ENCODE measurements at regions not wholly inside any gene's neighbourhood (a gene's known extent, or its start where the extent isn't known, plus 50 kb on each side); places are given as distances from the start of the nearest gene placed in this dataset.

- intact Hi-C loops (cut with micrococcal nuclease) = no loop called here
- TF ChIP-seq, protein P1, sequence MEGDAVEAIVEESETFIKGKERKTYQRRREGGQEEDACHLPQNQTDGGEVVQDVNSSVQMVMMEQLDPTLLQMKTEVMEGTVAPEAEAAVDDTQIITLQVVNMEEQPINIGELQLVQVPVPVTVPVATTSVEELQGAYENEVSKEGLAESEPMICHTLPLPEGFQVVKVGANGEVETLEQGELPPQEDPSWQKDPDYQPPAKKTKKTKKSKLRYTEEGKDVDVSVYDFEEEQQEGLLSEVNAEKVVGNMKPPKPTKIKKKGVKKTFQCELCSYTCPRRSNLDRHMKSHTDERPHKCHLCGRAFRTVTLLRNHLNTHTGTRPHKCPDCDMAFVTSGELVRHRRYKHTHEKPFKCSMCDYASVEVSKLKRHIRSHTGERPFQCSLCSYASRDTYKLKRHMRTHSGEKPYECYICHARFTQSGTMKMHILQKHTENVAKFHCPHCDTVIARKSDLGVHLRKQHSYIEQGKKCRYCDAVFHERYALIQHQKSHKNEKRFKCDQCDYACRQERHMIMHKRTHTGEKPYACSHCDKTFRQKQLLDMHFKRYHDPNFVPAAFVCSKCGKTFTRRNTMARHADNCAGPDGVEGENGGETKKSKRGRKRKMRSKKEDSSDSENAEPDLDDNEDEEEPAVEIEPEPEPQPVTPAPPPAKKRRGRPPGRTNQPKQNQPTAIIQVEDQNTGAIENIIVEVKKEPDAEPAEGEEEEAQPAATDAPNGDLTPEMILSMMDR (IDR thresholded peaks at IDR 0.05) = no peak
- no peak for TF ChIP-seq EZH2 (IDR thresholded peaks at IDR 0.05; ENCODE audit: borderline replicate concordance, insufficient read depth, low read depth, low read length, poor library complexity, severe bottlenecking)
- Histone ChIP-seq H3K4me1 (ENCODE audit: control insufficient read depth in 2 of 2, insufficient read depth in 2 of 2, low read length in 2 of 2) (no peaks in the 10 kb centered on the region), H3K79me2 (ENCODE audit: control insufficient read depth, insufficient read depth, low read length) (no peaks in the 10 kb centered on the region), H3K4me3 (ENCODE audit: control extremely low read depth in 1 of 5, extremely low read depth in 1 of 5, insufficient read depth in 1 of 5, low read depth in 2 of 5, low read length in 4 of 5) (no peak overlapping the region), H3K4me2 (replicated peaks; ENCODE audit: low read depth, low read length, poor library complexity, severe bottlenecking) (no peak overlapping the region), H4K20me1 (ENCODE audit: control insufficient read depth, insufficient read depth, low read length, poor library complexity, severe bottlenecking) (no peaks in the 10 kb centered on the region), H3K36me3 (replicated peaks in 1 of 2; ENCODE audit: control extremely low read depth in 1 of 2, control insufficient read depth in 1 of 2, extremely low read depth in 1 of 2, insufficient read depth in 2 of 2, low read length in 1 of 2) (no peaks in the 10 kb centered on the region), H3K9ac (ENCODE audit: low read length) (no peak overlapping the region), H2AFZ (ENCODE audit: insufficient read depth, low read depth, low read length, poor library complexity, severe bottlenecking) (no peak overlapping the region), H3K27ac (ENCODE audit: low read length in 2 of 2) (no peak overlapping the region), H3K9me3 (ENCODE audit: control extremely low read depth in 1 of 3, control insufficient read depth in 2 of 3, insufficient read depth in 1 of 3, low read length in 2 of 3) (peaks cover 0 to 4% (median 0%) of the 10 kb centered on the region in 3 donors), H3K27me3 (replicated peaks in 1 of 4; ENCODE audit: control extremely low read depth in 1 of 4, control insufficient read depth in 3 of 4, insufficient read depth in 4 of 4, low read length in 3 of 4) (no peaks in the 10 kb centered on the region)
- H3K4me3 Mint-ChIP-seq = no peak overlapping the region
- ChIA-PET CTCF (no interaction called here), POLR2A (no interaction called here)
- no peaks in the 10 kb centered on the region for H3K4me1 Mint-ChIP-seq
- no peak overlapping the region for H3K27ac Mint-ChIP-seq
- DNase-seq (no peak), ATAC-seq (ENCODE audit: low read depth) (no peak)
- H3K9me3 Mint-ChIP-seq (ENCODE audit: insufficient read depth) = no peaks in the 10 kb centered on the region
- no peaks in the 10 kb centered on the region for H3K27me3 Mint-ChIP-seq
Observed at GRCh38 chr3:163766112-163766511, 1312.2 kb downstream of the SI start.

DNA sequence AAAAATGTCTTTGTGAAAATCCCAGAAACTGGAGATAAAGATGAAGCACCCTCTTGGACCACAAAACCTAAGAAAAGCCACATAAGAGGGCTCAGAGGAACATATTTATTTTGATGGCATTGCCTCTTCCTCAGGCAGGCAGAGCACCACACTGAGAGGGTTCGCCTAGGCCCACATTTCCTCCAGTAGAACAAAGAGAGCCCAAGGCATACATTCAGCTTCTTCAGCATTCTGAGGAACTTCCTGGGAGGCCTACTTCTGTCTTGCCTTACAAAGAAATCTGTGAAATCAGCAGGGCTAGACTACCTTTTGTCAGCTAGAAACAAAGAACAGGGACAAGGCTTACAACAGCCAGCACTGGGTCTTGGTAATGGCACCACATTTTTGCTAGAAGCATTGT is 1325.3 kb downstream of the SI start:
- Mint-ChIP-seq H3K27me3 (no peaks in the 10 kb centered on the region), H3K9me3 (ENCODE audit: insufficient read depth) (peaks cover 3% of the 10 kb centered on the region), H3K4me3 (no peak overlapping the region), H3K27ac (no peak overlapping the region), H3K4me1 (no peaks in the 10 kb centered on the region)
- no peaks in the 10 kb centered on the region for H4K20me1 ChIP-seq (ENCODE audit: control insufficient read depth, insufficient read depth, low read length, poor library complexity, severe bottlenecking)
- CTCF ChIA-PET = no interaction called here
- POLR2A ChIA-PET = no interaction called here
- no peak overlapping the region for H3K4me2 ChIP-seq (replicated peaks; ENCODE audit: low read depth, low read length, poor library complexity, severe bottlenecking)
- no peak overlapping the region for H3K27ac ChIP-seq (ENCODE audit: low read length in 2 of 2)
- H2AFZ ChIP-seq (ENCODE audit: insufficient read depth, low read depth, low read length, poor library complexity, severe bottlenecking) = no peak overlapping the region
- no peaks in the 10 kb centered on the region for H3K36me3 ChIP-seq (replicated peaks in 1 of 2; ENCODE audit: control extremely low read depth in 1 of 2, control insufficient read depth in 1 of 2, extremely low read depth in 1 of 2, insufficient read depth in 2 of 2, low read length in 1 of 2)
- no CpG with 5 or more reads among the region's 1 CpG for WGBS (ENCODE audit: insufficient coverage)
- H3K79me2 ChIP-seq (ENCODE audit: control insufficient read depth, insufficient read depth, low read length) = no peaks in the 10 kb centered on the region
- ATAC-seq (ENCODE audit: low read depth) = no peak
- no peak overlapping the region for H3K4me3 ChIP-seq (ENCODE audit: control extremely low read depth in 1 of 5, extremely low read depth in 1 of 5, insufficient read depth in 1 of 5, low read depth in 2 of 5, low read length in 4 of 5)
- intact Hi-C loops (cut with micrococcal nuclease) = no loop called here
- H3K4me1 ChIP-seq (ENCODE audit: control insufficient read depth in 2 of 2, insufficient read depth in 2 of 2, low read length in 2 of 2) = no peaks in the 10 kb centered on the region
- no peaks in the 10 kb centered on the region for H3K27me3 ChIP-seq (replicated peaks in 1 of 4; ENCODE audit: control extremely low read depth in 1 of 4, control insufficient read depth in 3 of 4, insufficient read depth in 4 of 4, low read length in 3 of 4)
- no peak overlapping the region for H3K9ac ChIP-seq (ENCODE audit: low read length)
- peaks cover 0 to 5% (median 0%) of the 10 kb centered on the region in 3 donors for H3K9me3 ChIP-seq (ENCODE audit: control extremely low read depth in 1 of 3, control insufficient read depth in 2 of 3, insufficient read depth in 1 of 3, low read length in 2 of 3)
- no peak for DNase-seq
- TF ChIP-seq, protein P1 (IDR thresholded peaks at IDR 0.05) = no peak
- no peak for TF ChIP-seq EZH2 (IDR thresholded peaks at IDR 0.05; ENCODE audit: borderline replicate concordance, insufficient read depth, low read depth, low read length, poor library complexity, severe bottlenecking)

Measured in B cell (primary cell).